Bone marrow (tissue), 2 donors: ENCODE measurements at regions not wholly inside any gene's neighbourhood (a gene's known extent, or its start where the extent isn't known, plus 50 kb on each side); places are given as distances from the start of the nearest gene placed in this dataset.
A peak's percentile ranks its signal among the peaks of the same experiment; 100 is the strongest.

Experiments used
- DNase-seq, 2 donors: peaks; one replicate each; lab custom pipeline; 2025; lab: John Stamatoyannopoulos, UW

DNA sequence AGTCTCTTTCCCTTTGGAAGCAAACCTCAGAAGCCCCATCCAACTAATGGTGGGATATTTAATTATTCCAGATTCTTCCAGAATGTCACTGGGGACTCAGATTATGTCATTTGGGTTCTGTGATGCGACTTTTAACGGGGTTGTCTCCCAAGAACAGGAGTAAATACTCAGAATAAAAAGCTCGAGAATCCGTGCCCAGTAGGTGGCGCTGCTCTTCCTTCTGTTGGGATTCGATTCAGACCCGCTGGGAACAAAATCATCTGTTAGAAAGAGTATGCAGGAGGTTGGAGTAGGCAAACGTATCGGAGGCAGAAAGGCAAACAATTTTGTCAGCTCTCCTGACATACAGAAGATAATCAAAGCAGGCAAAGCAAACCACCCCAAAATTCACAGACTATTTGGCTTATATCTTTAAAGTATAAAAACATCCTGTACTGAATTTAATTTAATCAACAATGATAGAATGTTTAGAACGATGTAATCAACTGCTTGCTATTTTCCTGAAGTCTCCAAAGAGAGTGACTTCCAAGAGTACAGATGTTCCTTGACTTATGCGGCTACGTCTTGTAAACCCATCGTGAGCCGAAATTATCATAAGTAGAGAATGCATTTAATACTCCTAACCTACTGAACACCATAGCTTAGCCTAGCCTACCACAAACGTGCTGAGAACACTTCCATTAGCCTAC is 169.8 kb upstream of the RAI14 start:
- DNase-seq = peak; percentile 9 to 57

DNA sequence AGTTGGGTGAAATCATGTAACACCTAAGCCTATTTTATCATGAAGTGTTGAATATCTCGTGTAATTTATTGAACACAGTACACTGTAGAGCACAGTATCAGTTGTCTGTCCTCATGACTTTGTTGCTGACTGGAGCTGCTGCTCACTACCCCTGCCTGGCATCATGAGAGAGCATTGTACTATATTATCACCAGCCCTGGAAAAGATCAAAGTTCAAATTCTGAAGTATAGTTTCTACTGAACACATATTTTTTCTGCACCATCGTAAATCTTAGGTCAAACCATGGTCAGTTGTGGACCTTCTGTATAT is 169.3 kb upstream of the RAI14 start:
- DNase-seq = no peak

DNA sequence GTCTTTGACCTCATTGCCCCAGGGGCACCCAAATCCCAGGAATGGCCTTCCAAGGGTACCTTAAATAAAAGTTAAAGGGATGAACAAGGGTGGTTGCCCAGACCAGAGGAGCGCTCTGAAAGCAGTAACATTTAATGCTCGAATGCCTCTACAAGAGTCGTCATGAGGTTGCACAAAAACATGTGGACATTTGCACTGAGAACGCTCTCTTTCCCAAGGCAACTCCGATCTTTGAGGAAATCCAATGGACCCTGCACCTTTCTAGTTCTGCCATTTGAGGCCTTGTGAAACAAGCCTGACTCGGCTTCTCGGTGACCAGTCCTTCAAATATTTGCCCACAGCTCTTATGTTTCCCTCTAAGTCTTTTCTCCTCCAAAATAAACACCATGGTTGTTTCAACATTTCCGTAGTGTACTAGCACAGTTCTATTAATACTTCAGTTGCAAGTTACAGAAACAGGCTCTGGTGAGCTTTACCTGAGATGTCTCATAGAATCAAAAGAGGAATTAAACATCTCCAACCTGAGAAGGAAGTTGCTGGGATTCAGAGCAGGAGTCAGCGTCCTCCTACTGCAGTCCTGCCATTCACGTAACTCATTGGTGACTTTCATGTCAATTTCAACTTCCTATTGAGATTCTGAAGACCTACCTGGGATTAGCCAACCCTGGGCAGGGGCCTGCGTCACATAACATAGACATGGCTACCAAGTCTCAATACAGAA is 168.8 kb upstream of the RAI14 start:
- no peak for DNase-seq

DNA sequence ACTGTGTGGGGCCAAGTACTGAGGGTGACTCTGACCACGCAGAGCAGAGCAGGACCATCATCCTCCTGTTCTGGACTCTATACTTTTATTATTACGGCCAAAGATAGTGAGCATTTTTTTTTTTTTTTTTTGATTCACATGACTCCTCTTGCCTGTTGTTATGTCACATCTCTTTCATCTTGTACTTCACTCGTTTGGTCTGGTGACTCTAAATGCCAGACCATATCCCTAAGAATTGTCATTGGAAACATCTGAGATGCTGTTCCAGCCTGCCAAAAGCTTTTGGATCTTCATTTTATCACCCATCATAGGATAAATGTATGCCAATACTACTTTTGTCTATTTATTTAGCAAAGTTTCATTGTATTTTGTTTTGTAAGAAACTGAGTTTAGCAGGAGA is 168.2 kb upstream of the RAI14 start:
- DNase-seq = no peak

DNA sequence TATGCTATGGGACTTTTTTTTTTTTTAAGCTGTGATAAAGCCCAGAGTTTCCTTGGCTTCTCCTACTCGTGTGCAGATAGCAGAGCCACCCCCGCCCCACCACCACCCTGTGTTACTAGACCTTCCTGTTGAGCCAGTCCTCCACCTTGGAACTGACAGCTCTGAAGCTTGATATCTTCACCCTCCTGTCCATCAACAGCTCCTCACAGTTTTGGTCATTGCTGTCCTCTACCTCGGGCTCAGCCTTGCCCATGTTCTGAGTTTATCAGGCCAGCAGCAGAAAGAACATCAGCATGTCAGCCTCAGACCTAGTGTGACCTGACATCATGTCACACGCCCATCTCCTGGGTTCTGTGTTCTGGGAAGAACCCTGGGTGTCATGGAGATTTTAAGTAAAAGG is 167.1 kb upstream of the RAI14 start:
- DNase-seq = no peak

- no peak for DNase-seq
Observed at GRCh38 chr5:34490506-34491250, 165.4 kb upstream of the RAI14 start.

DNA sequence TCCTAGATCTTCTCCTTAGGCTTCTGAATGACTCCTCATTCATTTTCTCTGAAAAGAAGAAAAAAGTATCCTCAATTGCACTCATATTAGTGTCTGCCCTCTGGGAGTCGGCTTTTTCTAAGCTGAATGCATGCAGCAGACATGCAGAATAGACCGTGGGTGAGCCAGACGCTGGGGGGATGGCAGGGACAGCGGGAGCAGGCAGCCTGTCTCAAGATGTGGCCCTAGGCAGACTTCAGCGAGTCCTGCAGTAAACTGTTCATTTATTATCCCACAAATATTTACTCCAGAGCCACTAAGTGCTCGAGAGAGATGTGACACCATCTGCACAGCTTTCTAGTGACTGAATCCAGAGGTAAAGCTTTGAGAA is 164.9 kb upstream of the RAI14 start:
- no peak for DNase-seq

DNA sequence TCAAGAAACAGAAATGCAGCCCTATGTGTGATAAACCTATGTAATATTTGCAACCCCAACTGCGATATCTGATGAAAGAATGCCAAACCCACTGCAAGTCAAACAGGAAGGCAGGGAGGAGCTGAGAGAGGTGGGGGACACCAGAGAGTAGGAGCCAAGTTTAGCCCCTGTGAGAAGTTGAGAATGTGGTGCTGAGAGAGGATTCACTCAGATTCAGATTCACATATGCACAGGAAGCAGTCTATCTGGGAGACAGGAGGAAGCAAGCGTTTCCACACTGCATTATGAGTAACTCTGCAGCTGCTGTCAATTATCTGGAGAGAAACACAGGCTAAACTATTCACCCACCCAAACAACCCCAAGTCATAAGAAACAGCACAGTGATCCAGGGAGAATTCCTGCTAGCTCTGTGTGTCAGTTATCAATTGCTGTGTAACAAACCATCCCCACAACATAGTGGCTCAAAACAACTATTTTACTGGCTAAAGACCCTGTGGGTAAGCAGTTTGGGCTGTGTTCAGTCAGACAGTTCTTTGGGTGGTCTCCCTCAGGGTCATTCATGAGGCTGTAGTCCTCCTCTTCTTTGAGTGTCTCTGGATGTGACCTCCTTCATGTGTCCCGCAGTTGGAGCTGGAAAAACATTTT is 161.9 kb upstream of the RAI14 start:
- DNase-seq = no peak

GRCh38 chr5:34495178-34495577 is 160.9 kb upstream of the RAI14 start:
- no peak for DNase-seq

- no peak for DNase-seq
Observed at GRCh38 chr5:34496260-34496691, 159.9 kb upstream of the RAI14 start.

GRCh38 chr5:34496701-34497469 is 159.2 kb upstream of the RAI14 start:
- no peak for DNase-seq

DNA sequence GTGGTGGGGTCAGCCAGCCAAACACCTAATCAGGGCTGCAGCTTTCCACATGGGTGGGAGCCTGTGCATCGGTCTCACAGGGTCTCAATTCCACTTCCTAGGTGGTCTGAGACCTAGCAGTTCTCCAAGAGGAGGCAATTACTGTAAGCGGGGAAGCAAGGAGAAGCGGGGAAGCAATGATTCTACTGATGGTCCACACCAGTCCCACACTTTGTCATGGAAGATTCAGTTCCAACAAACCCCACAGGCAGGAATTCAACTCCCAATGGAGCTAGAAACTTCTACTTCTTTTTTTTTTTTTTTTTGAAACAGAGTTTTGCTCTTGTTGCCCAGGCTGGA is 158.7 kb upstream of the RAI14 start:
- DNase-seq = no peak

DNA sequence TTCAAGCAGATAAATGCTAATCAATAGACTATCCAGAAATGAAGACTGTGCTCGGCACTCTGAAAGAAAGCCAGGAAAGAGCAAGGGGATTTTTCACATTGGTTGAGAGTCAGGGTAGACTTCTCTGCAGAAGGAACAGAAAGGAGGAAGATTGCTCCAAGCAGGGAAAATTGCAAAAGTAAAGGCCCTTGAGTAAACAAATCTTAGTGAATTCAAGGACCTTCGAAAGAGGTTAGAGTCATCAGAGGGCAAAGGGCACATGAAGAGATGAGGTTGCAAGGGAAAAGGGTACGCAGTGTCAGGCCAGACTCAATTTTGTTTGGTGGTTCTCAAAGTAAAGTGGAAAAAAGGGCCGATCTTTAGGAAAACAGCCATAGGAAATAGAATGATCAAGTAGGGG is 157.6 kb upstream of the RAI14 start:
- DNase-seq = no peak

DNA sequence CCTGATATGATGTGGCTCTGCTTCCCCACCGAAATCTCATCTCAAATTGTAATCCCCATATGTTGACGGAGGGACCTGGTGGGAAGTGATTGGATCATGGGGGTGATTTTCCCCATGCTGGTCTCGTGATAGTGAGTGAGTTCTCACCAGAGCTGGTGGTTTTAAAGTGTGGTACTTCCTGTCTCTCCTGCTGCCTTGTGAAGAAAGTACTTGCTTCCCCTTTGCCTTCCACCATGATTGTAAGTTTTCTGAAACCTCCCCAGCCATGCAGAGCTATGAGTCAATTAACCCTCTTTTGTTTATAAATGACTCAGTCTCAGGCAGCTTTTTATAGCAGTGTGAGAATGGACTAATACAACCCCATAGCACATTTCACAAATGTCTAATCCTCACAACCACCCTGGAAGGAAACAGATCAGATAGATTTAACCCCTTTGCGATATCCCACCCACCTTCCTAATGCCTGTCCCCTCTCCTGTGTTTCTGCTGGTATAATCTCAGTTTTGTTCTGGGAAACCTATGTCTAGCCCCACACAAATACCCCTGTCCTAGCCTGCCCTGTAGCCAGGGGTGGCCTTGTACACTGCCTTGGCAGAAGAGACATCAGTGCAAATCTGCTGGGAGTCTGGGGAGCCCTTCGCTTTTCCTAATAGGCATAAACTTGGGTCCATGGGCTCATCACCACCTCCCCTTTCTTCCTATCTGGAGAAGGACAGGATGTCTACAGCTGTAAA is 157.0 kb upstream of the RAI14 start:
- peak; percentile 12 to 19 for DNase-seq

DNA sequence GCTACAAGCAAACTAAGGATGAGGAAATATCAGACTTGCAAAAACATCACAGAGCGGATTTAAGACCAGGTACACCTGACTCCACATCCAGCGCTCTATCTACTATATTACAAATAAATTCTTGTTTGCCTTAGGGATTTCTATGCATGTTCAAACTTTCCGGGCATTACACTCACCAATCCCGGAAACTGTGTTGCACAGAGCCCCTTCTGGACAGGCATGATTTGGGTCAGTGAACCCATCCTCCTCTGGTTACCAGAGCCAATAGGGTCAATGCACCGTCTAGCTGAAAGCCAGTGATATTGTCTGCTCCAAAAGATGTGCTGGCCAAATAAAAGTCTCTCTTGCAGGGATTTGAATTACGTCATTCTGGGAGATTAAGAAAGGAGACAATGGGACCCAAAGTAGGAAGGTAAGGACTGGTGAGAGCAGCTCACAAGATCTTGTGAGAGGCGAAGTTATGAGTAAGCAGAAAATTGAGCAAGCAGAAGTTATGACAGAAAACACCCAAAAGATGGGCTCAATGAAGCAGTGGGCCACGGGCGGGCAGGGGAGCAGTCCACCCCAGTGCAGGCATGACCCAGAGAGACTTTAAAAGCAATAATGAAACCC is 155.8 kb upstream of the RAI14 start:
- DNase-seq = no peak

DNA sequence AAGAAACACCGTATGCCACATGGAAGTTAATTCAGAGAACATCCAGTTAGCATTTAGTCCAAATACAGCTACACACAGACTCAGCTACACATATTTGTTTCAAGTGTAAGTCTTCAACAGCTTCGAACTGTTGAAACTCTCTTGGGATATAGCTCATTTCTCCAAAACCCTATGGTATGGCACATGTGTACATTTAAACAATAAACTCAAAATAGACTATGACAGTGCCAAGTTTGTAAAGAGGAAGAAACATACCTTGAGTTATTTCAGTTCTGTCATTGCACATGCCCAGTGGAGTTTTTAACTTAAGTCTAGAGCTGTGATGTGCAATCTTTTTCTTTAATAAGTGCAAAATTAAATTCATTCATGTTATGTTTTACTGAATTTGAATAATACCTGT is 155.1 kb upstream of the RAI14 start:
- DNase-seq = no peak

DNA sequence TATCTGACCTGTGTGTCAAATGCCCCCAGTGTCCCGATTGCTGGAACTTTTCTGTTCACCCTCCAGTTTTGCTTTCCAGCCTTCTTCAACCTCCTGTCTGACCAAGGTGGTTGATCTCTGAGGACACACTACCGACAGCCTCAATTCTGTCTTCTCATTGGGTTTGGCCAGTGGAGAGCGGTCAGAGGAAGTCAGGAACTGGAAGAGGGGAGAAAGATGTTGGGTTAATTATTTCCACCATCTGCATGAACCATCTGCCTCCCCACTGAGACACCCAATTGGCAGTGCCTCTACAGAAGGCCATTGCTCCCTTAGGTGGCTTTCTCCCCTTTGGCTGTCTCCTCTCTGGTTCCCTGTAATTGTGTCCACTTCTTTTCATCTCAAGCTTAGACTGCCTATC is 154.3 kb upstream of the RAI14 start:
- DNase-seq = no peak

DNA sequence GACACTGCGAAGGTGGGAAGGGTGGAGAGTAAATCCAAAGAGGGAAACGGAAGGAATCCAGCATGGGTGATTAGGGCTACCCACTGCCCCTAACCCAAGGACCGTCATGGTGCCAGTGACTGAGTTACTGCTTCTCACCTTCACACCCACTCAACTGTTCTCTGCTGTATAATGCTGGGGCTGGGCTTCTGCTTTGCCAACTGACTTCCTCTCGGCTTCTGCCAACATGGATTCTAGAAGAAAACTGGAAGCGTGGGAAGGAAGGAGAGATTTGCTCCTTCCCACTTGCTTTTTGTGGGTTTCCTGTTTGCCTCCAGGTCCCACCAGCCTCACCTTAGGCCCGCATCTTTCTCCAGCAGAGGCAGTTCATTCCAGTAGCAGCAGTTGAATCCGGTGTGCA is 153.5 kb upstream of the RAI14 start:
- no peak for DNase-seq

DNA sequence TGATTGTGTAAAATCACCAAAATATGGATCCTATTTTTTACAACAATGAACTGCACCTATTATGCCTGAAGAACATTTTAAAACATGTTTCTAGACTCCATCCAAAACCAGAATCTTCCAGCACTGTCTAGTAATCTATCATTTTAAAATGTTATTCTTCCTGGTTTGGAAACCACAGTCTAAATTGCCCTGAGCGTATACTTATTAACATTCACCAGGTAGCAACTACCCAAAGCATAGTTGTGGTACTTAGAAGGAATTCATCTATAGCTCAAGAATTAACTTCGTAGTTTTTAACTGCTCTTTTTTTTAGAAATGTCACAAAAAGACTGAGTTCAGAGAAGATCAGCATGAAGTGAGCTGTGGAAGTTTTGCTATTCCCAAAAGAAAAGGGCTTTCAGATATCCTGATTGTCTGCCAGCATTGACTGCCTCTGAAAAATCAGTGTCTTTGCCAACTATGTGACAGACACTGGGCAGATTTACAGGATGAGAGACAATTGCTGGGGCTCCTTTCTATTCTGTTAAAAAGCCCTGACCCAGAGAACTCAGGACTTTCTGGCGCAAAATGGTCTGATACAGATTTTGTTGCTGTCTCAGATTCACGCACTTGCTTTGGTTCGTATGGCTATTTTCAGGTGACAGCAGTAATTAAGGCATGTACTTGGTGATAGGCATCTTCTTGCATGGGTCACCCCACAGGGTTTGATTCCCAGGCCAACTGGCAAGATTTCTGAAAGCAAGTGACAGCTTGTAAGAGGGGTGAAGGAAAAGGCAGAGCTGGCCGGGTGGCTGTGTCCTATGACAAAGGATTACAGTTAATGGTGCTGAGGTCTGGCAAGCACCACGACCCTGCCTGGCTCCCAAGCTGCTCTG is 152.5 kb upstream of the RAI14 start:
- DNase-seq = no peak

DNA sequence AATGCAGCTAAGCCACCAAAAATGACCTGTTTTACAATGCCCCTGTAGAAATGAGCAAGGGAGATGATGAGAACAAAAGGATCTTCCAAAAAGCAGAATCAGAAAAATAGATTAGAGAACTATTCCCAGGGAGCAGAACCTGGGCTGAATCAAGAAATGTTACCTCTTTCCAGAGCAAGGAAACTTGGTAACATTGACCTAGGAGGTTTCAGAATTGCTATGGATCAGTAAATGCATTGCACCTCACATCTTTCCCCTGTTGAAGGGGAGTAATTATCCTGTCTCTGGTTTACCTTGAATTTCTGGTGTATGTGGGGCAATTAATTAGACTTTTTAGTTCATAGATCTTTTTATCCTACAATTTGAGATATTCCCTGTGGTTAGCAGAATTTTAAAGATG is 151.2 kb upstream of the RAI14 start:
- DNase-seq = no peak
